Endodermal cell (in vitro differentiated cells): ENCODE measurements at regions not wholly inside any gene's neighbourhood (a gene's known extent, or its start where the extent isn't known, plus 50 kb on each side); places are given as distances from the start of the nearest gene placed in this dataset.

Experiments used
- DNase-seq: peaks from one replicate; pipeline ENCODE4 v3.0.0-alpha.2; 2017
- H3K27ac ChIP-seq: 2 replicates; pipeline ENCODE4 v1.5.1; 2013; ENCODE audit warnings: mild to moderate bottlenecking, low read depth, low read length, moderate library complexity
- H3K27me3 ChIP-seq: 2 replicates; pipeline ENCODE4 v1.6.1; 2013; ENCODE audit warnings: mild to moderate bottlenecking, low read length, moderate library complexity; ENCODE audit not compliant: insufficient read depth, control insufficient read depth, poor library complexity, severe bottlenecking
- H3K36me3 ChIP-seq: 2 replicates; pipeline ENCODE4 v1.7.0; 2013; ENCODE audit warnings: mild to moderate bottlenecking, low read length, moderate library complexity; ENCODE audit not compliant: control insufficient read depth, insufficient read depth
- H3K4me1 ChIP-seq: one replicate; pipeline ENCODE4 v1.7.0; 2013; ENCODE audit warnings: low read length; ENCODE audit not compliant: control insufficient read depth, insufficient read depth
- H3K4me3 ChIP-seq: 2 replicates; pipeline ENCODE4 v1.5.1; 2013; ENCODE audit warnings: mild to moderate bottlenecking, low read length, moderate library complexity
- H3K9ac ChIP-seq: 2 replicates; pipeline ENCODE4 v1.6.1; 2013; ENCODE audit warnings: mild to moderate bottlenecking, low read length, moderate library complexity; ENCODE audit not compliant: poor library complexity, severe bottlenecking; ENCODE audit errors: extremely low read depth
- H3K9me3 ChIP-seq: 2 replicates; pipeline ENCODE4 v1.6.1; 2013; ENCODE audit warnings: mild to moderate bottlenecking, low read length, moderate library complexity; ENCODE audit not compliant: control insufficient read depth
- H3K27ac Mint-ChIP-seq: 2 replicates; pipeline ENCODE4 v1.8.0; 2020; ENCODE audit warnings: mixed read lengths
- H3K27me3 Mint-ChIP-seq: 2 replicates; pipeline ENCODE4 v1.8.0; 2021; ENCODE audit warnings: mild to moderate bottlenecking, mixed read lengths; ENCODE audit not compliant: insufficient read depth
- H3K36me3 Mint-ChIP-seq: 2 replicates; pipeline ENCODE4 v1.8.0; 2020; ENCODE audit warnings: low read depth, mixed read lengths
- H3K4me1 Mint-ChIP-seq: 2 replicates; pipeline ENCODE4 v1.8.0; 2020; ENCODE audit warnings: mixed read lengths
- H3K4me3 Mint-ChIP-seq: 2 replicates; pipeline ENCODE4 v1.8.0; 2020; ENCODE audit warnings: mild to moderate bottlenecking, moderate library complexity, mixed read lengths
- H3K9me3 Mint-ChIP-seq: 2 replicates; pipeline ENCODE4 v1.8.0; 2020; ENCODE audit warnings: mild to moderate bottlenecking, mixed read lengths
- WGBS, 2 experiments: methylation state at CpG; one replicate each; pipeline versions ENCODE4 v1.1.5 to v1.1.7; 2013; ENCODE audit warnings: missing lambda C conversion rate in 2 of 2, mixed read lengths in 1 of 2; ENCODE audit not compliant: insufficient coverage in 1 of 2, insufficient read length in 1 of 2; 5-methylcytosine and 5-hydroxymethylcytosine counted together
- TF ChIP-seq, protein P1 (sequence below): fragments of 200-600 bp; sonication (generic); conservative IDR thresholded peaks from 2 replicates; pipeline ENCODE4 v1.5.0; 2021; ENCODE audit warnings: antibody characterized with exemption, mild to moderate bottlenecking

DNA sequence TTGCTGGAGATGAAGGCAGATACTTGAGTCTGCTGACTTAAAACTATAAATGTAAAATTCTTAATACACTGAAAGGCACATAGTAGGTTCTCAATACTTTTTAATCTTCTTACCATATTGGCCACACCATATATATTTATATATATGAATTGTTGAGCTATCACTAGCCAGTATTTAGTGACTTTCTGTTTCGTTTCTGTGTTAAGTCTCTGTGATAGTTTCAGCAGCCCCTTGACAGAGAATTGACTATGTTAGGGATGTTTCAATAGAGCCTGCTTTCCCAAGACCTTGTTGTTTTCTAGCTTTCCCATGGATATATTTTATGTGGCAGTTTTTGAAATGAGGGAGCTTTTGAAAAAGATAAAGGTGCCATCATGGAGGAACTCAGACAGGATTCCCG lies 206.5 kb upstream of the GOT2 start:
- H3K27ac ChIP-seq = no peak overlapping the region
- H3K9me3 ChIP-seq = no peaks in the 10 kb centered on the region
- Mint-ChIP-seq H3K4me1 (peaks cover 12% of the 10 kb centered on the region), H3K27ac (no peak overlapping the region), H3K36me3 (no peaks in the 10 kb centered on the region), H3K4me3 (no peak overlapping the region), H3K27me3 (no peaks in the 10 kb centered on the region), H3K9me3 (no peaks in the 10 kb centered on the region)
- TF ChIP-seq, protein P1, sequence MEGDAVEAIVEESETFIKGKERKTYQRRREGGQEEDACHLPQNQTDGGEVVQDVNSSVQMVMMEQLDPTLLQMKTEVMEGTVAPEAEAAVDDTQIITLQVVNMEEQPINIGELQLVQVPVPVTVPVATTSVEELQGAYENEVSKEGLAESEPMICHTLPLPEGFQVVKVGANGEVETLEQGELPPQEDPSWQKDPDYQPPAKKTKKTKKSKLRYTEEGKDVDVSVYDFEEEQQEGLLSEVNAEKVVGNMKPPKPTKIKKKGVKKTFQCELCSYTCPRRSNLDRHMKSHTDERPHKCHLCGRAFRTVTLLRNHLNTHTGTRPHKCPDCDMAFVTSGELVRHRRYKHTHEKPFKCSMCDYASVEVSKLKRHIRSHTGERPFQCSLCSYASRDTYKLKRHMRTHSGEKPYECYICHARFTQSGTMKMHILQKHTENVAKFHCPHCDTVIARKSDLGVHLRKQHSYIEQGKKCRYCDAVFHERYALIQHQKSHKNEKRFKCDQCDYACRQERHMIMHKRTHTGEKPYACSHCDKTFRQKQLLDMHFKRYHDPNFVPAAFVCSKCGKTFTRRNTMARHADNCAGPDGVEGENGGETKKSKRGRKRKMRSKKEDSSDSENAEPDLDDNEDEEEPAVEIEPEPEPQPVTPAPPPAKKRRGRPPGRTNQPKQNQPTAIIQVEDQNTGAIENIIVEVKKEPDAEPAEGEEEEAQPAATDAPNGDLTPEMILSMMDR = no peak
- DNase-seq = no peak
- no peak overlapping the region for H3K4me3 ChIP-seq
- H3K36me3 ChIP-seq = no peaks in the 10 kb centered on the region
- WGBS, 2 experiments = 90 to 100% methylated on average over 1 to 2 of the region's 2 CpGs
- no peak overlapping the region for H3K9ac ChIP-seq
- no peaks in the 10 kb centered on the region for H3K4me1 ChIP-seq
- no peaks in the 10 kb centered on the region for H3K27me3 ChIP-seq

DNA sequence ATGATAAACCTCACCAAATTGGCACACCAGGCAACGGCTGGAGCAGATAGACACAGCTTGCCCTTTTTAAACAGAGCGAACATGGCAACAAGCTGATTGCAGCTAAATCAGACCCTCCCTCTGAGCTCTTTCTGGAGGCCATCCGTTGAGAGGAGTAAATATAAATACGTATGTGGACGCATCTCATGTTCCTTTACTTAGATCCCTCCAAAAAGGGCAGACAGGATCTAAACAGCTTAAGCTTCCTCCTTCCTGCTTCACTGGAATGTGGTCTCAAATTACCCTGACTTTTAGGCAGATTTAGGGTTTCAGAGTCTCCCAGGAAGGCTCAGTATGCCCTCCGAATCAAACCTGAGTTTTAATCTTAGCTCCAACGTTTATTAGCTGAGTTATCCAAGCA lies 204.7 kb upstream of the GOT2 start:
- Histone ChIP-seq H3K4me3 (no peak overlapping the region), H3K36me3 (no peaks in the 10 kb centered on the region), H3K27me3 (no peaks in the 10 kb centered on the region), H3K27ac (no peak overlapping the region), H3K9me3 (peaks cover 8% of the 10 kb centered on the region), H3K9ac (no peak overlapping the region), H3K4me1 (no peaks in the 10 kb centered on the region)
- Mint-ChIP-seq H3K27me3 (no peaks in the 10 kb centered on the region), H3K36me3 (no peaks in the 10 kb centered on the region), H3K4me1 (peaks cover 12% of the 10 kb centered on the region), H3K9me3 (peaks cover 4% of the 10 kb centered on the region), H3K27ac (no peak overlapping the region), H3K4me3 (no peak overlapping the region)
- TF ChIP-seq, protein P1 = no peak
- no peak for DNase-seq
- WGBS, 2 experiments = 66 to 73% methylated on average over 7 of the region's 7 CpGs

DNA sequence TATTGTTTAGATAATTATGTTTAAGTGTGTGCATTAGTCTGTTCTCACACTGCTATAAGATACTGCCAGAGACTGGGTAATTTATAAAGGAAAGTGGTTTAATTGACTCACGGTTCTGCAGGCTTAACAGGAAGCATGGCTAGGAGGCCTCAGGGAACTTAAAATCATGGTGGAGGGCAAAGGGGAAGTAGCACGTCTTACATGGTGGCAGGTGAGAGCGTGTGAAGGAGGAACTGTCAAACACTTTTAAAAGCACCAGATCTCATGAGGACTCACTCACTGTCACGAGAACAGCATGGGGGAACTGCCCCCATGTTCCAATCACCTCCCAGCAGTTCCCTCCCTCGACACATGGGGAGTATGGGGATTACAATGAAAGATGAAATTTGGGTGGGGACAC lies 203.5 kb upstream of the GOT2 start:
- WGBS, 2 experiments = 82 to 89% methylated on average over 2 to 5 of the region's 5 CpGs
- TF ChIP-seq, protein P1 = no peak
- Histone ChIP-seq H3K4me1 (no peaks in the 10 kb centered on the region), H3K9ac (no peak overlapping the region), H3K36me3 (no peaks in the 10 kb centered on the region), H3K9me3 (peaks cover 15% of the 10 kb centered on the region), H3K27ac (no peak overlapping the region), H3K4me3 (no peak overlapping the region), H3K27me3 (no peaks in the 10 kb centered on the region)
- no peak overlapping the region for H3K27ac Mint-ChIP-seq
- DNase-seq = no peak
- no peaks in the 10 kb centered on the region for H3K36me3 Mint-ChIP-seq
- H3K27me3 Mint-ChIP-seq = no peaks in the 10 kb centered on the region
- H3K4me1 Mint-ChIP-seq = peaks cover 12% of the 10 kb centered on the region
- peaks cover 14% of the 10 kb centered on the region for H3K9me3 Mint-ChIP-seq
- no peak overlapping the region for H3K4me3 Mint-ChIP-seq
